NB4 (cell line): ENCODE measurements at regions not wholly inside any gene's neighbourhood (a gene's known extent, or its start where the extent isn't known, plus 50 kb on each side); places are given as distances from the start of the nearest gene placed in this dataset.

Experiments
- CTCF ChIP-seq: IDR thresholded peaks from one replicate; pipeline ENCODE4 v1.5.1; 2012; ENCODE audit warnings: low read depth, low read length
- MYC ChIP-seq: IDR thresholded peaks from 2 replicates; pipeline ENCODE4 v1.6.1; 2011; ENCODE audit warnings: low read depth, low read length
- POLR2A ChIP-seq: IDR thresholded peaks from 2 replicates; pipeline ENCODE4 v1.6.1; 2011; ENCODE audit warnings: mild to moderate bottlenecking; ENCODE audit not compliant: insufficient read length; ENCODE audit errors: extremely low read depth

GRCh38 chr9:655875-656274 is 185.6 kb upstream of the DMRT1 start:
- TF ChIP-seq CTCF, result no peak
- no peak for TF ChIP-seq MYC
- no peak for TF ChIP-seq POLR2A
